ENCODE measurements at regions not wholly inside any gene's neighbourhood (a gene's known extent, or its start where the extent isn't known, plus 50 kb on each side); places are given as distances from the start of the nearest gene placed in this dataset.

GRCh38 chr6:47362857-47363461 is 53.3 kb upstream of the TNFRSF21 start (continued):
- TF ChIP-seq RNF219 (CRISPR knock-in tag; IDR thresholded peaks at IDR 0.05) (no peak), ZNF274 (CRISPR knock-in tag; IDR thresholded peaks at IDR 0.05) (no peak), HES4 (CRISPR knock-in tag; IDR thresholded peaks at IDR 0.05; ENCODE audit: borderline replicate concordance) (no peak), YY1 (IDR thresholded peaks at IDR 0.05; ENCODE audit: insufficient read depth, insufficient replicate concordance, low read depth, low read length) (no peak), ZNF678 (CRISPR knock-in tag; IDR thresholded peaks at IDR 0.05) (no peak), RARA (CRISPR knock-in tag; IDR thresholded peaks at IDR 0.05) (peak; percentile 53), RFXAP (CRISPR knock-in tag; IDR thresholded peaks at IDR 0.05; ENCODE audit: borderline replicate concordance) (no peak), ZNF747 (CRISPR knock-in tag; IDR thresholded peaks at IDR 0.05; ENCODE audit: borderline replicate concordance) (no peak), MLX (CRISPR knock-in tag; IDR thresholded peaks at IDR 0.05) (peak; percentile 96), ZNF142 (CRISPR knock-in tag; IDR thresholded peaks at IDR 0.05) (no peak), ZNF589 (CRISPR knock-in tag; conservative IDR thresholded peaks at IDR 0.05) (no peak), TFDP2 (CRISPR knock-in tag; IDR thresholded peaks at IDR 0.05) (peak; percentile 17; the same call in 1 of the 2 replicates), ARID3A (IDR thresholded peaks at IDR 0.05; ENCODE audit: low read depth, low read length) (peak; percentile 91), ETV5 (CRISPR knock-in tag; IDR thresholded peaks at IDR 0.05; ENCODE audit: borderline replicate concordance) (no peak; the same call in 1 of the 2 replicates), ZNF710 (CRISPR knock-in tag; IDR thresholded peaks at IDR 0.05; ENCODE audit: borderline replicate concordance) (peak; percentile 75; the same call in 1 of the 2 replicates)

All from HepG2 (cell line).